SK-N-SH (cell line): ENCODE measurements at regions not wholly inside any gene's neighbourhood (a gene's known extent, or its start where the extent isn't known, plus 50 kb on each side); places are given as distances from the start of the nearest gene placed in this dataset.

Experiments
- CTCF ChIA-PET: fragments of 300-600, 350-600 bp; formaldehyde crosslinking; extraction: SDS; loops from one replicate; lab custom pipeline; 2021; lab: Yijun Ruan, JAX
- POLR2A ChIA-PET: fragments of 350-600 bp; sonication (Branson Sonifier 250); formaldehyde crosslinking; extraction: SDS; loops from one replicate; lab custom pipeline; 2020; ENCODE audit warnings: antibody characterized with exemption, inconsistent platforms; lab: Yijun Ruan, JAX
- DNase-seq: peaks from one replicate; pipeline ENCODE4 v3.0.0; 2012
- H2AFZ ChIP-seq: fragments of 200-600 bp; sonication (generic); 2 replicates; pipeline ENCODE4 v1.8.1; 2016; ENCODE audit warnings: antibody characterized with exemption, mild to moderate bottlenecking, low read depth
- H3F3A ChIP-seq: fragments of 200-600 bp; sonication (generic); replicated peaks from 2 replicates; pipeline ENCODE3; 2016; ENCODE audit warnings: antibody characterized with exemption, mild to moderate bottlenecking; ENCODE audit not compliant: insufficient read depth
- H3K27ac ChIP-seq, 2 experiments: fragments of 200-500 bp in 1 of 2; fragments of 200-600 bp in 1 of 2; sonication (Bioruptor generic) in 1 of 2; sonication (generic), shearing (Covaris generic) in 1 of 2; 2 replicates each; pipeline versions ENCODE4 v1.5.1 to v1.6.1; 2014 to 2016; ENCODE audit warnings: low read depth in 2 of 2, inconsistent platforms in 1 of 2, low read length in 1 of 2, mild to moderate bottlenecking in 1 of 2, mixed read lengths in 1 of 2
- H3K27me3 ChIP-seq: fragments of 200-600 bp; sonication (generic), shearing (Covaris generic); 2 replicates; pipeline ENCODE4 v1.6.1; 2016; ENCODE audit warnings: mixed run types; ENCODE audit not compliant: insufficient read depth
- H3K36me3 ChIP-seq, 2 experiments: fragments of 200-500 bp in 1 of 2; fragments of 200-600 bp in 1 of 2; sonication (Bioruptor generic) in 1 of 2; sonication (generic) in 1 of 2; replicated peaks in 1 of 2; 2 replicates each; pipeline versions ENCODE3 to v1.5.1; 2014 to 2016; ENCODE audit warnings: low read length in 1 of 2, mild to moderate bottlenecking in 1 of 2; ENCODE audit not compliant: insufficient read depth in 2 of 2, control insufficient read depth in 1 of 2
- H3K4me1 ChIP-seq, 2 experiments: fragments of 200-500 bp in 1 of 2; fragments of 200-600 bp in 1 of 2; sonication (Bioruptor generic) in 1 of 2; sonication (generic), shearing (Covaris generic) in 1 of 2; 2 replicates each; pipeline versions ENCODE4 v1.5.1 to v1.6.1; 2014 to 2016; ENCODE audit warnings: low read depth in 1 of 2, low read length in 1 of 2, mixed run types in 1 of 2; ENCODE audit not compliant: insufficient read depth in 2 of 2, control insufficient read depth in 1 of 2
- H3K4me2 ChIP-seq: fragments of 200-600 bp; sonication (generic), shearing (Covaris generic); 2 replicates; pipeline ENCODE4 v1.6.1; 2017; ENCODE audit warnings: mixed run types
- H3K4me3 ChIP-seq, 2 experiments: fragments of 200-500 bp in 1 of 2; fragments of 200-600 bp in 1 of 2; sonication (Bioruptor generic) in 1 of 2; sonication (generic), shearing (Covaris generic) in 1 of 2; 2 replicates each; pipeline versions ENCODE4 v1.5.1 to v1.8.1; 2014 to 2016; ENCODE audit warnings: low read depth in 2 of 2, inconsistent platforms in 1 of 2, low read length in 1 of 2, mild to moderate bottlenecking in 1 of 2, mixed read lengths in 1 of 2, moderate library complexity in 1 of 2
- H3K79me2 ChIP-seq: fragments of 200-600 bp; sonication (generic); 2 replicates; pipeline ENCODE4 v1.8.1; 2017; ENCODE audit warnings: mild to moderate bottlenecking; ENCODE audit not compliant: insufficient read depth
- H3K9ac ChIP-seq: fragments of 200-600 bp; sonication (generic); 2 replicates; pipeline ENCODE4 v1.6.1; 2017; ENCODE audit warnings: mixed run types
- H3K9me2 ChIP-seq: fragments of 200-600 bp; sonication (generic); 2 replicates; pipeline ENCODE4 v1.6.1; 2017; ENCODE audit warnings: mixed run types
- H3K9me3 ChIP-seq: fragments of 200-600 bp; sonication (generic); 2 replicates; pipeline ENCODE4 v1.6.1; 2017; ENCODE audit warnings: mixed run types, mild to moderate bottlenecking, moderate library complexity
- H4K20me1 ChIP-seq: fragments of 200-600 bp; sonication (generic); 2 replicates; pipeline ENCODE4 v1.6.1; 2017; ENCODE audit warnings: mild to moderate bottlenecking, mixed run types; ENCODE audit not compliant: insufficient read depth
- ELF1 ChIP-seq: IDR thresholded peaks from 2 replicates; pipeline ENCODE4 v1.4.0; 2012
- EP300 ChIP-seq, 2 experiments: IDR thresholded peaks; 2 replicates each; pipeline versions ENCODE4 v1.4.0 to v1.6.1; 2012; ENCODE audit warnings: borderline replicate concordance in 1 of 2, low read depth in 1 of 2, low read length in 1 of 2
- FOXJ3 ChIP-seq: sonication (generic); formaldehyde crosslinking; IDR thresholded peaks from 2 replicates; pipeline ENCODE4 v1.5.1; 2020; ENCODE audit warnings: mild to moderate bottlenecking, missing genetic modification reagents
- GABPA ChIP-seq: IDR thresholded peaks from 2 replicates; pipeline ENCODE4 v1.4.0; 2012; ENCODE audit warnings: low read depth, mild to moderate bottlenecking
- GATA2 ChIP-seq: sonication (generic); formaldehyde crosslinking; IDR thresholded peaks from 2 replicates; pipeline ENCODE4 v1.5.0; 2020; ENCODE audit warnings: mild to moderate bottlenecking, missing genetic modification reagents
- JUND ChIP-seq: IDR thresholded peaks from 2 replicates; pipeline ENCODE4 v1.4.0; 2012
- MEF2A ChIP-seq: IDR thresholded peaks from 2 replicates; pipeline ENCODE4 v1.4.0; 2012; ENCODE audit warnings: low read depth, borderline replicate concordance
- MXI1 ChIP-seq: IDR thresholded peaks from 2 replicates; pipeline ENCODE4 v1.6.1; 2012; ENCODE audit warnings: mild to moderate bottlenecking, low read depth, low read length, improper control_type of control experiment
- NRF1 ChIP-seq: IDR thresholded peaks from 2 replicates; pipeline ENCODE4 v1.6.1; 2012; ENCODE audit warnings: low read depth, mild to moderate bottlenecking, low read length
- RAD21 ChIP-seq: IDR thresholded peaks from 2 replicates; pipeline ENCODE4 v1.6.1; 2012; ENCODE audit warnings: mild to moderate bottlenecking, low read length
- RXRA ChIP-seq: IDR thresholded peaks from 2 replicates; pipeline ENCODE4 v1.4.0; 2012; ENCODE audit warnings: low read depth, mild to moderate bottlenecking, borderline replicate concordance
- SIN3A ChIP-seq: IDR thresholded peaks from 2 replicates; pipeline ENCODE4 v1.6.1; 2012; ENCODE audit warnings: low read depth, mild to moderate bottlenecking, low read length, moderate library complexity, borderline replicate concordance
- TCF12 ChIP-seq: IDR thresholded peaks from 2 replicates; pipeline ENCODE4 v1.4.0; 2012
- YY1 ChIP-seq: IDR thresholded peaks from 2 replicates; pipeline ENCODE4 v1.4.0; 2012; ENCODE audit warnings: low read depth, mild to moderate bottlenecking
- WGBS: methylation state at CpG from one replicate; pipeline ENCODE4 v1.1.6; 2017; ENCODE audit warnings: low lambda C conversion rate; 5-methylcytosine and 5-hydroxymethylcytosine counted together
- TF ChIP-seq, protein P1 (sequence below): fragments of 150-350 bp; IDR thresholded peaks from 2 replicates; pipeline ENCODE4 v1.6.1; 2016; ENCODE audit warnings: mild to moderate bottlenecking, low read depth, low read length
- TF ChIP-seq, protein P2 (sequence below): IDR thresholded peaks from 2 replicates; pipeline ENCODE4 v1.6.1; 2012; ENCODE audit warnings: mild to moderate bottlenecking, low read depth, low read length, moderate library complexity
- TF ChIP-seq, protein P3 (sequence below): fragments of 150-350 bp; IDR thresholded peaks from 2 replicates; pipeline ENCODE4 v1.6.1; 2017; ENCODE audit warnings: antibody characterized with exemption, low read length, low read depth, borderline replicate concordance
- TF ChIP-seq, protein P4 (sequence below): IDR thresholded peaks from 2 replicates; pipeline ENCODE4 v1.4.0; 2012; ENCODE audit warnings: low read depth

DNA sequence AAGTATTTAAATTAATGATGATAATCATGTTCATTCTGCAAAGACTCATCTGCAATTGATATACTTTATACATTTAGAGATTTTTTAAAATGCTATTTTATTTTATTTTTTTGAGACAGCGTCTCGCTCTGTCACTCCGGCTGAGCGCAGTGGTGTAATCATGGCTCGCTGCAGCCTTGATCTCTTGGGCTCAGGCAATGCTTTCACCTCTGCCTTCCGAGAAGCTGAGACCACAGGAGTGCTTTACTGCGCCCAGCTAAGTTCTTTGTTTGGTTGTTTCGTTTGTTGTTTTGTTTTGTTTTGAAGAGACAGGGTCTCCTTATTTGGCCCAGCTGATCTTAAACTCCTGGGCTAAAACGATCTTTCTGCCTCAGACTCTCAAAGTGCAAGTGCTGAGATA, 1541.0 kb downstream of the PCDH7 start:
- Histone ChIP-seq H3K27me3 (no peaks in the 10 kb centered on the region), H3K27ac (no peak overlapping the region), H3K9me3 (no peaks in the 10 kb centered on the region), H2AFZ (no peak overlapping the region), H3K9me2 (no peaks in the 10 kb centered on the region), H4K20me1 (no peaks in the 10 kb centered on the region), H3K36me3 (no peaks in the 10 kb centered on the region), H3K79me2 (no peaks in the 10 kb centered on the region), H3K9ac (no peak overlapping the region), H3F3A (no peaks in the 10 kb centered on the region), H3K4me1 (no peaks in the 10 kb centered on the region), H3K4me3 (no peak overlapping the region), H3K4me2 (no peak overlapping the region)
- ChIA-PET POLR2A (no interaction called here), CTCF (no interaction called here)
- TF ChIP-seq YY1 (no peak), RXRA (no peak), MEF2A (no peak), GABPA (no peak), EP300 (IDR thresholded peaks at IDR 0.05; ENCODE audit: borderline replicate concordance in 1 of 2, low read depth in 1 of 2, low read length in 1 of 2) (no peak), FOXJ3 (CRISPR knock-in tag) (no peak), RAD21 (no peak), GATA2 (CRISPR knock-in tag) (no peak), SIN3A (no peak)
- TF ChIP-seq, protein P1, sequence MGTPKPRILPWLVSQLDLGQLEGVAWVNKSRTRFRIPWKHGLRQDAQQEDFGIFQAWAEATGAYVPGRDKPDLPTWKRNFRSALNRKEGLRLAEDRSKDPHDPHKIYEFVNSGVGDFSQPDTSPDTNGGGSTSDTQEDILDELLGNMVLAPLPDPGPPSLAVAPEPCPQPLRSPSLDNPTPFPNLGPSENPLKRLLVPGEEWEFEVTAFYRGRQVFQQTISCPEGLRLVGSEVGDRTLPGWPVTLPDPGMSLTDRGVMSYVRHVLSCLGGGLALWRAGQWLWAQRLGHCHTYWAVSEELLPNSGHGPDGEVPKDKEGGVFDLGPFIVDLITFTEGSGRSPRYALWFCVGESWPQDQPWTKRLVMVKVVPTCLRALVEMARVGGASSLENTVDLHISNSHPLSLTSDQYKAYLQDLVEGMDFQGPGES = no peak
- WGBS = 34% methylated on average over 9 of the region's 9 CpGs
- DNase-seq = no peak

DNA sequence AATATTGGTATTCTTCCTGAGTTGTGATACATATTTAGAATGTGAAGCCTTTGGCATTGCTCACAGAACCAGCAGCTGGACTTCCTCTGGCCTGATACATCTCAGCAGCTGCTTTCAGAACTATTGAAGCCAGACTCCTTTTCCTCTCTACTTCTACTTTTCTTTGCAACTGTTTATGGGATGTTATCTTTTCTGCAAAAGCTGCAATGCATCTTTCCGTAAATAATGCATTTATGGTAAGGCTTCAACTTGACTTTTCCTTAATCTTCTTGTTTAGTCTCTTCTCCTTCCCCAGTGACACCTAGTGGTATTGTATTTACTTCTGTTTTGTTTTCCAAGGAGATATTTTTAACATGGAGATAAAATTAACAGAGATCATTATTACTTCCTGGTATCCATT, 1548.7 kb downstream of the PCDH7 start:
- Histone ChIP-seq H3K4me2 (no peak overlapping the region), H4K20me1 (no peaks in the 10 kb centered on the region), H3K27ac (no peak overlapping the region), H3K4me1 (no peaks in the 10 kb centered on the region), H3K36me3 (no peaks in the 10 kb centered on the region), H3K9me2 (no peaks in the 10 kb centered on the region), H3K4me3 (no peak overlapping the region), H3K9me3 (no peaks in the 10 kb centered on the region), H3F3A (no peaks in the 10 kb centered on the region), H3K27me3 (no peaks in the 10 kb centered on the region), H3K79me2 (no peaks in the 10 kb centered on the region), H2AFZ (no peak overlapping the region), H3K9ac (no peak overlapping the region)
- no peak for DNase-seq
- TF ChIP-seq RXRA (no peak), JUND (no peak), EP300 (IDR thresholded peaks at IDR 0.05; ENCODE audit: borderline replicate concordance in 1 of 2, low read depth in 1 of 2, low read length in 1 of 2) (no peak), MXI1 (no peak), SIN3A (no peak), FOXJ3 (CRISPR knock-in tag) (no peak)
- WGBS = 2% methylated on average over 1 of the region's 1 CpG
- CTCF ChIA-PET = no interaction called here
- POLR2A ChIA-PET = no interaction called here

DNA sequence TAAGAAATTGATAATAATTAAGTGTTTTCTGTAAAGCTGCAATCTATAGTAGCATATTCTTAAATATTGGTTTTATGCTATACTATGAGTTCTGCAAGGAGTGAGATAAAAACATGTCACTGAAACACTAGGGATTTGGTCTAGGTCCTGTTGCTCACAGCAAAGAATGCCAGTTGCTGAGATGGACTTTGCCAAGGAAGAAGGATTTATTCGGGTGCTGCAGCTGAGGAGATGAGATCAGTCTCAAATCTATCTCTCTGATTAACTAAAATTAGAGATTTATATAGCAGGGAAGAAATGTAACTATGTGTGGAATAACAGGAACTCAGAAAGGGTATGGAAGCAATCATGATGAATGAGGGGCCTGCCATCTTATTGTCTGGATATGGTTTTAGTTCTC, 1569.9 kb downstream of the PCDH7 start:
- ChIA-PET POLR2A (no interaction called here), CTCF (no interaction called here)
- Histone ChIP-seq H3K4me2 (no peak overlapping the region), H3K27ac (no peak overlapping the region), H3K79me2 (no peaks in the 10 kb centered on the region), H3K27me3 (no peaks in the 10 kb centered on the region), H3K4me3 (no peak overlapping the region), H3K36me3 (no peaks in the 10 kb centered on the region), H3K9ac (no peak overlapping the region), H3K4me1 (no peaks in the 10 kb centered on the region), H3F3A (no peaks in the 10 kb centered on the region), H3K9me2 (0 out of 2 replicates have a peak, but pooled peaks cover 4% of the 10 kb centered on the region), H2AFZ (no peak overlapping the region), H3K9me3 (no peaks in the 10 kb centered on the region; the same call in 1 of the 2 replicates), H4K20me1 (no peaks in the 10 kb centered on the region)
- no peak for DNase-seq
- 0% methylated on average over 1 of the region's 1 CpG for WGBS
- TF ChIP-seq MEF2A (no peak), NRF1 (no peak), TCF12 (no peak), RAD21 (no peak), GABPA (no peak), ELF1 (no peak)
- TF ChIP-seq, protein P2, sequence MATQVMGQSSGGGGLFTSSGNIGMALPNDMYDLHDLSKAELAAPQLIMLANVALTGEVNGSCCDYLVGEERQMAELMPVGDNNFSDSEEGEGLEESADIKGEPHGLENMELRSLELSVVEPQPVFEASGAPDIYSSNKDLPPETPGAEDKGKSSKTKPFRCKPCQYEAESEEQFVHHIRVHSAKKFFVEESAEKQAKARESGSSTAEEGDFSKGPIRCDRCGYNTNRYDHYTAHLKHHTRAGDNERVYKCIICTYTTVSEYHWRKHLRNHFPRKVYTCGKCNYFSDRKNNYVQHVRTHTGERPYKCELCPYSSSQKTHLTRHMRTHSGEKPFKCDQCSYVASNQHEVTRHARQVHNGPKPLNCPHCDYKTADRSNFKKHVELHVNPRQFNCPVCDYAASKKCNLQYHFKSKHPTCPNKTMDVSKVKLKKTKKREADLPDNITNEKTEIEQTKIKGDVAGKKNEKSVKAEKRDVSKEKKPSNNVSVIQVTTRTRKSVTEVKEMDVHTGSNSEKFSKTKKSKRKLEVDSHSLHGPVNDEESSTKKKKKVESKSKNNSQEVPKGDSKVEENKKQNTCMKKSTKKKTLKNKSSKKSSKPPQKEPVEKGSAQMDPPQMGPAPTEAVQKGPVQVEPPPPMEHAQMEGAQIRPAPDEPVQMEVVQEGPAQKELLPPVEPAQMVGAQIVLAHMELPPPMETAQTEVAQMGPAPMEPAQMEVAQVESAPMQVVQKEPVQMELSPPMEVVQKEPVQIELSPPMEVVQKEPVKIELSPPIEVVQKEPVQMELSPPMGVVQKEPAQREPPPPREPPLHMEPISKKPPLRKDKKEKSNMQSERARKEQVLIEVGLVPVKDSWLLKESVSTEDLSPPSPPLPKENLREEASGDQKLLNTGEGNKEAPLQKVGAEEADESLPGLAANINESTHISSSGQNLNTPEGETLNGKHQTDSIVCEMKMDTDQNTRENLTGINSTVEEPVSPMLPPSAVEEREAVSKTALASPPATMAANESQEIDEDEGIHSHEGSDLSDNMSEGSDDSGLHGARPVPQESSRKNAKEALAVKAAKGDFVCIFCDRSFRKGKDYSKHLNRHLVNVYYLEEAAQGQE = no peak
- TF ChIP-seq, protein P3, sequence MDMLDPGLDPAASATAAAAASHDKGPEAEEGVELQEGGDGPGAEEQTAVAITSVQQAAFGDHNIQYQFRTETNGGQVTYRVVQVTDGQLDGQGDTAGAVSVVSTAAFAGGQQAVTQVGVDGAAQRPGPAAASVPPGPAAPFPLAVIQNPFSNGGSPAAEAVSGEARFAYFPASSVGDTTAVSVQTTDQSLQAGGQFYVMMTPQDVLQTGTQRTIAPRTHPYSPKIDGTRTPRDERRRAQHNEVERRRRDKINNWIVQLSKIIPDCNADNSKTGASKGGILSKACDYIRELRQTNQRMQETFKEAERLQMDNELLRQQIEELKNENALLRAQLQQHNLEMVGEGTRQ = no peak
- TF ChIP-seq, protein P4, sequence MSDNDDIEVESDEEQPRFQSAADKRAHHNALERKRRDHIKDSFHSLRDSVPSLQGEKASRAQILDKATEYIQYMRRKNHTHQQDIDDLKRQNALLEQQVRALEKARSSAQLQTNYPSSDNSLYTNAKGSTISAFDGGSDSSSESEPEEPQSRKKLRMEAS = no peak
